Neuron (in vitro differentiated cells): ENCODE measurements at regions not wholly inside any gene's neighbourhood (a gene's known extent, or its start where the extent isn't known, plus 50 kb on each side); places are given as distances from the start of the nearest gene placed in this dataset.

Experiments
- H2AFZ ChIP-seq: one replicate; pipeline ENCODE4 v1.6.1; 2013; ENCODE audit warnings: low read depth, mild to moderate bottlenecking, inconsistent platforms, low read length, moderate library complexity
- H3K27me3 ChIP-seq: one replicate; pipeline ENCODE4 v1.6.1; 2013; ENCODE audit warnings: low read length; ENCODE audit not compliant: insufficient read depth
- H3K36me3 ChIP-seq: one replicate; pipeline ENCODE4 v1.6.1; 2013; ENCODE audit warnings: low read length; ENCODE audit not compliant: insufficient read depth
- H3K4me1 ChIP-seq: one replicate; pipeline ENCODE4 v1.6.1; 2013; ENCODE audit warnings: low read length; ENCODE audit not compliant: insufficient read depth
- H3K4me3 ChIP-seq: 2 replicates; pipeline ENCODE4 v1.5.1; 2013; ENCODE audit warnings: mild to moderate bottlenecking, low read length, moderate library complexity
- H3K9me3 ChIP-seq: one replicate; pipeline ENCODE4 v1.6.1; 2013; ENCODE audit warnings: low read length

DNA sequence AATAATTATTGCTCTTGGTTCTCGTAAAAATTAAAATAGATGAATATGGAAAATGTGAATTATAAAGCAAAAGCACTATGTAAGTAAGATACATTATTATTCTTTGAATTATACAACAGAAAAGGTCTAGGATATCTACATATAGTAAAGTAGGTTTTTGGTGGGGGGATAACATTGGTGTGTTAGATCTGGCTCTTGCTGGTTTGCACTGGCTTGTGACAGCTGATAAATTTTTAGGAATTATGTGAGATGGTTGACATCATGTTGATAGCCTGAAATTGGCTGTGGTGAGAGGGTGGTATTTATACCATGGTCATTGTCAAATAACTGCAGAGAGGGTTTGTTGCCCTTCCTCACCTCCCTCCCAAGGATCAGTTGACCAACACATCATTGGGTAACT, 50.7 kb upstream of the BTG1 start:
- H3K4me3 ChIP-seq = no peak overlapping the region
- H3K27me3 ChIP-seq = no peaks in the 10 kb centered on the region
- H3K36me3 ChIP-seq = no peaks in the 10 kb centered on the region
- no peaks in the 10 kb centered on the region for H3K4me1 ChIP-seq
- no peak overlapping the region for H2AFZ ChIP-seq
- H3K9me3 ChIP-seq = no peaks in the 10 kb centered on the region
